IPS-15b (cell line): ENCODE measurements at regions not wholly inside any gene's neighbourhood (a gene's known extent, or its start where the extent isn't known, plus 50 kb on each side); places are given as distances from the start of the nearest gene placed in this dataset.
A peak's percentile ranks its signal among the peaks of the same experiment; 100 is the strongest.

ENCODE experiments used
- H3K27me3 ChIP-seq: one replicate; pipeline ENCODE4 v1.6.1; 2013; ENCODE audit warnings: low read length; ENCODE audit not compliant: control insufficient read depth, insufficient read depth
- H3K36me3 ChIP-seq: one replicate; pipeline ENCODE4 v1.6.1; 2013; ENCODE audit warnings: low read length; ENCODE audit not compliant: control insufficient read depth, insufficient read depth
- H3K4me1 ChIP-seq: one replicate; pipeline ENCODE4 v1.6.1; 2013; ENCODE audit warnings: mild to moderate bottlenecking, low read length; ENCODE audit not compliant: control insufficient read depth, insufficient read depth
- H3K4me3 ChIP-seq: one replicate; pipeline ENCODE4 v1.5.1; 2013; ENCODE audit warnings: low read depth, low read length
- H3K9ac ChIP-seq: one replicate; pipeline ENCODE4 v1.6.1; 2013; ENCODE audit warnings: low read depth, mild to moderate bottlenecking, low read length
- H3K9me3 ChIP-seq: one replicate; pipeline ENCODE4 v1.6.1; 2013; ENCODE audit warnings: mild to moderate bottlenecking, low read length; ENCODE audit not compliant: control insufficient read depth, insufficient read depth

- Histone ChIP-seq H3K9me3 (no peaks in the 10 kb centered on the region), H3K27me3 (no peaks in the 10 kb centered on the region), H3K4me3 (no peak overlapping the region), H3K36me3 (no peaks in the 10 kb centered on the region), H3K9ac (no peak overlapping the region), H3K4me1 (peaks cover 2% of the 10 kb centered on the region)
Measured at GRCh38 chr11:31882951-31883392, 71.8 kb upstream of the PAX6 start.

- Histone ChIP-seq H3K4me3 (no peak overlapping the region), H3K36me3 (no peaks in the 10 kb centered on the region), H3K9me3 (no peaks in the 10 kb centered on the region), H3K27me3 (no peaks in the 10 kb centered on the region), H3K4me1 (peaks cover 9% of the 10 kb centered on the region), H3K9ac (no peak overlapping the region)
Measured at GRCh38 chr11:31881825-31882224, 70.7 kb upstream of the PAX6 start.

DNA sequence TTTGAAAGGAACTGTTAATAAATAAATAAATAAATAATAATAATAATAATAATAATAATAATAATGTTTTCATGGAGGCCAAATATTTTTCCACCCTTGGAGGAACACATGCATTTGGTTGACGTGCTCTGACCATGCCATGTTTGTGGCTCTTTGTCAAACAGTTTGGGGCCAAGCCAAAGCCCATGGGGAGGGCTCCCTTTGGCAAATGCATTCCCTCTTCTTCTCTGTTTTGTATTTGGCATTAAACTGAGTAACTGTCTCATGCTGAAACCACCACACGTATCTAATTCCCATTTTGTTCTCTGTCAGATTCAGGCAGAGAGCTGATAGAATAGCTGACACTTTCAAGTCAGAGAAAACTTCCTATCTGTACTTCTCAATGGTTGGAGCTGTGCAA lies 68.6 kb upstream of the PAX6 start:
- Histone ChIP-seq H3K4me1 (peaks cover 10% of the 10 kb centered on the region), H3K36me3 (no peaks in the 10 kb centered on the region), H3K9me3 (no peaks in the 10 kb centered on the region), H3K27me3 (no peaks in the 10 kb centered on the region), H3K9ac (no peak overlapping the region), H3K4me3 (no peak overlapping the region)

GRCh38 chr11:31877863-31878262 lies 66.7 kb upstream of the PAX6 start:
- Histone ChIP-seq H3K9ac (no peak overlapping the region), H3K36me3 (no peaks in the 10 kb centered on the region), H3K4me1 (peaks cover 10% of the 10 kb centered on the region), H3K9me3 (no peaks in the 10 kb centered on the region), H3K4me3 (no peak overlapping the region), H3K27me3 (peaks cover 1% of the 10 kb centered on the region)

GRCh38 chr11:31877083-31877482 lies 66.0 kb upstream of the PAX6 start:
- H3K4me3 ChIP-seq: no peak overlapping the region
- H3K27me3 ChIP-seq: peaks cover 9% of the 10 kb centered on the region
- H3K9ac ChIP-seq: no peak overlapping the region
- no peaks in the 10 kb centered on the region for H3K36me3 ChIP-seq
- H3K9me3 ChIP-seq: no peaks in the 10 kb centered on the region
- peaks cover 10% of the 10 kb centered on the region for H3K4me1 ChIP-seq

GRCh38 chr11:31875866-31876560 lies 64.9 kb upstream of the PAX6 start:
- no peak overlapping the region for H3K9ac ChIP-seq

GRCh38 chr11:31874631-31875191 lies 63.6 kb upstream of the PAX6 start:
- Histone ChIP-seq H3K36me3 (no peaks in the 10 kb centered on the region), H3K4me3 (no peak overlapping the region), H3K4me1 (peaks cover 19% of the 10 kb centered on the region), H3K9me3 (no peaks in the 10 kb centered on the region), H3K9ac (no peak overlapping the region), H3K27me3 (peaks cover 22% of the 10 kb centered on the region)

More at GRCh38 chr11:31875866-31876560, 64.9 kb upstream of the PAX6 start:
- no peaks in the 10 kb centered on the region for H3K9me3 ChIP-seq
- H3K4me3 ChIP-seq: no peak overlapping the region
- peaks cover 16% of the 10 kb centered on the region for H3K4me1 ChIP-seq
- H3K27me3 ChIP-seq: peaks cover 19% of the 10 kb centered on the region
- H3K36me3 ChIP-seq: no peaks in the 10 kb centered on the region

- peaks cover 22% of the 10 kb centered on the region for H3K27me3 ChIP-seq
- no peaks in the 10 kb centered on the region for H3K36me3 ChIP-seq
Measured at GRCh38 chr11:31873124-31873523, 62.0 kb upstream of the PAX6 start.

GRCh38 chr11:31872076-31872443 lies 60.9 kb upstream of the PAX6 start:
- Histone ChIP-seq H3K4me3 (no peak overlapping the region), H3K36me3 (no peaks in the 10 kb centered on the region), H3K9me3 (no peaks in the 10 kb centered on the region), H3K27me3 (peaks cover 22% of the 10 kb centered on the region), H3K4me1 (peaks cover 15% of the 10 kb centered on the region), H3K9ac (no peak overlapping the region)

More at GRCh38 chr11:31873124-31873523, 62.0 kb upstream of the PAX6 start:
- H3K4me1 ChIP-seq: peaks cover 19% of the 10 kb centered on the region
- no peaks in the 10 kb centered on the region for H3K9me3 ChIP-seq
- H3K9ac ChIP-seq: no peak overlapping the region
- H3K4me3 ChIP-seq: no peak overlapping the region

GRCh38 chr11:31871310-31872075 lies 60.4 kb upstream of the PAX6 start:
- no peak overlapping the region for H3K9ac ChIP-seq
- no peaks in the 10 kb centered on the region for H3K36me3 ChIP-seq

DNA sequence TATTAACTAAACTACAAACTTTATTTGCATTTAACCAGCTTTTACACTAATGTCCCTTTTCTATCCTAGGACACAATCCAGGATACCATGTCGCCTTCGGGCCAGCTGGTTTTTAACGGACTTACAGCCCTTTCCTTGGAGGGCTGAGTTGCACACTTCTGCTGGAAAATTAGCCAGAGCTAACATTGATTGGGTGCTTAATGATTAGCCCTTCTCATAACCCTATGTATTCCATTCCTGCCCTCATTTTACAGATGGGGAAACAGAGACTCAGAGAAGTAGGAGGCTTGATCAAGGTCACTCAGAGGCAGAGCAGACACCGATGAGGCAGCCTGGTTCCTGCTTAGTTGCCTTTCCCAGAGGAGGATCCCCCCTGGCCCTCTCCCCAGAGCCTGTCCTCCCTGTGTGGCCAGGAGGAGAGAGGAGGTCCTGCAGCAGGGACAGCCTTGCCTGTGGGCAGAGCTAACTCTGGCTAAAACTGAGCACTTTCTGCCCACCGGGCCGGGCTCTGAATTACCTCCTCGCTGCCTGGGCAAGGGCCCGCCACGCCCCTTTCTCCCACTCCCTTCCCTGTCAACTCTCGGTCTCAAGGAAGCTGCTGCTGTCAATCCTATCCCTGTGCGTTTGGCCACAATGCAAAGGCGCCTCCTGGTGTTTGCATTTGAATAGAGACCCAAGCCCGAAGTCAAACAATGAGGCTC lies 59.6 kb upstream of the PAX6 start:
- Histone ChIP-seq H3K4me3 (peak overlapping the region; percentile 28), H3K36me3 (no peaks in the 10 kb centered on the region), H3K9me3 (no peaks in the 10 kb centered on the region)

More at GRCh38 chr11:31871310-31872075, 60.4 kb upstream of the PAX6 start:
- peak overlapping the region; percentile 28 for H3K4me3 ChIP-seq
- H3K4me1 ChIP-seq: peaks cover 12% of the 10 kb centered on the region
- H3K27me3 ChIP-seq: peaks cover 22% of the 10 kb centered on the region
- H3K9me3 ChIP-seq: no peaks in the 10 kb centered on the region

More for the DNA sequence above, 59.6 kb upstream of the PAX6 start:
- peaks cover 9% of the 10 kb centered on the region for H3K4me1 ChIP-seq
- no peak overlapping the region for H3K9ac ChIP-seq
- H3K27me3 ChIP-seq: peaks cover 22% of the 10 kb centered on the region
